GM12878 (cell line): ENCODE measurements at regions not wholly inside any gene's neighbourhood (a gene's known extent, or its start where the extent isn't known, plus 50 kb on each side); places are given as distances from the start of the nearest gene placed in this dataset.

Experiments used
- ATAC-seq: fragments of 200-7000 bp; cut with Tn5 transposase; 3 replicates; pipeline ENCODE4 v1.9.1; 2020; ENCODE audit warnings: mild to moderate bottlenecking, moderate library complexity
- BruUV-seq: library from RNA; stranded (reverse); fragments of 400-500 nt; replicated peaks from 2 replicates; lab custom pipeline; 2021; lab: Mats Ljungman, UMichigan
- CTCF ChIA-PET: fragments of 300-600 bp; sonication (Branson Sonifier 250); formaldehyde crosslinking; extraction: SDS; loops from one replicate; lab custom pipeline; 2021; ENCODE audit warnings: inconsistent platforms; lab: Yijun Ruan, JAX
- POLR2A ChIA-PET: fragments of 350-600 bp; formaldehyde crosslinking; extraction: SDS; loops from one replicate; lab custom pipeline; 2021; ENCODE audit warnings: inconsistent platforms; lab: Charles Lee
- RAD21 ChIA-PET: fragments of 300-600 bp; sonication (Branson Sonifier 250); formaldehyde crosslinking; loops from one replicate; lab custom pipeline; 2023; ENCODE audit warnings: antibody characterized with exemption; ENCODE audit not compliant: unreplicated experiment; lab: Charles Lee
- SMC1A ChIA-PET: fragments of 300-600 bp; sonication (Branson Sonifier 250); formaldehyde crosslinking; loops from one replicate; lab custom pipeline; 2023; ENCODE audit not compliant: unreplicated experiment, uncharacterized antibody; lab: Charles Lee
- DNase-seq: peaks from one replicate; pipeline ENCODE4 v3.0.0-alpha.2; 2011; ENCODE audit warnings: low read depth, low spot score
- FAIRE-seq: peaks from 3 replicates; lab custom pipeline; 2011; peaks lifted over from hg19 to GRCh38; lab: Jason Lieb, UNC
- H2AFZ ChIP-seq: 2 replicates; pipeline ENCODE4 v1.6.0; 2011; ENCODE audit warnings: low read depth, low read length, control low read depth; ENCODE audit not compliant: control insufficient read depth
- H3K27ac ChIP-seq: 2 replicates; pipeline ENCODE4 v1.5.1; 2011; ENCODE audit warnings: control low read depth; ENCODE audit not compliant: control insufficient read depth, insufficient read depth
- H3K27me3 ChIP-seq, 2 experiments: replicated peaks in 1 of 2; 2 replicates each; pipeline versions ENCODE4 v1.6.0 to v1.6.1; 2011; ENCODE audit warnings: low read length in 1 of 2; ENCODE audit not compliant: control insufficient read depth in 2 of 2, insufficient read depth in 2 of 2
- H3K36me3 ChIP-seq, 2 experiments: 2 replicates each; pipeline ENCODE4 v1.5.1; 2011; ENCODE audit warnings: low read length in 1 of 2; ENCODE audit not compliant: control insufficient read depth in 2 of 2, insufficient read depth in 2 of 2
- H3K4me1 ChIP-seq: 2 replicates; pipeline ENCODE4 v1.6.1; 2011; ENCODE audit warnings: mild to moderate bottlenecking, low read length, moderate library complexity, mixed read lengths; ENCODE audit not compliant: control insufficient read depth, insufficient read depth
- H3K4me2 ChIP-seq: 2 replicates; pipeline ENCODE4 v1.6.0; 2011; ENCODE audit warnings: control low read depth; ENCODE audit not compliant: control insufficient read depth, insufficient read depth
- H3K4me3 ChIP-seq: fragments of 200-600 bp; sonication (generic); 2 replicates; pipeline ENCODE4 v1.5.1; 2016
- H3K79me2 ChIP-seq: 2 replicates; pipeline ENCODE4 v1.6.0; 2011; ENCODE audit warnings: low read length; ENCODE audit not compliant: control insufficient read depth, insufficient read depth
- H3K9ac ChIP-seq: 2 replicates; pipeline ENCODE4 v1.8.0; 2011; ENCODE audit warnings: low read length, control low read depth, mixed read lengths; ENCODE audit not compliant: control insufficient read depth, insufficient read depth
- H3K9me3 ChIP-seq: replicated peaks from 3 replicates; pipeline ENCODE4 v1.5.1; 2011; ENCODE audit warnings: mild to moderate bottlenecking, low read length; ENCODE audit not compliant: control insufficient read depth, insufficient read depth
- H4K20me1 ChIP-seq: 2 replicates; pipeline ENCODE4 v1.6.0; 2011; ENCODE audit not compliant: control insufficient read depth, insufficient read depth
- ATF3 ChIP-seq: IDR thresholded peaks from 2 replicates; pipeline ENCODE4 v1.6.1; 2011; ENCODE audit warnings: low read depth, mild to moderate bottlenecking, low read length, moderate library complexity, borderline replicate concordance; ENCODE audit errors: extremely low read depth
- ATF7 ChIP-seq: fragments of 450-650 bp; IDR thresholded peaks from 2 replicates; pipeline ENCODE4 v1.6.1; 2016; ENCODE audit warnings: low read depth, mild to moderate bottlenecking
- BCLAF1 ChIP-seq: fragments of 450-650 bp; IDR thresholded peaks from 2 replicates; pipeline ENCODE4 v1.6.1; 2017; ENCODE audit warnings: antibody characterized with exemption, mild to moderate bottlenecking, moderate library complexity
- CHD4 ChIP-seq: fragments of 200-600 bp; sonication (generic); IDR thresholded peaks from 2 replicates; pipeline ENCODE4 v1.6.1; 2016; ENCODE audit warnings: mild to moderate bottlenecking
- ELK1 ChIP-seq: IDR thresholded peaks from 2 replicates; pipeline ENCODE4 v1.6.1; 2012; ENCODE audit warnings: low read depth, low read length, improper control_type of control experiment
- HCFC1 ChIP-seq: fragments of 150-350 bp; IDR thresholded peaks from 2 replicates; pipeline ENCODE4 v1.6.1; 2014; ENCODE audit warnings: low read length
- JUNB ChIP-seq: IDR thresholded peaks from 2 replicates; pipeline ENCODE4 v1.6.1; 2016; ENCODE audit warnings: antibody characterized with exemption, mild to moderate bottlenecking
- LARP7 ChIP-seq: fragments of 450-650 bp; IDR thresholded peaks from 2 replicates; pipeline ENCODE4 v1.6.1; 2017; ENCODE audit warnings: mild to moderate bottlenecking
- MYB ChIP-seq: fragments of 150-350 bp; IDR thresholded peaks from 2 replicates; pipeline ENCODE4 v1.6.1; 2014; ENCODE audit warnings: mild to moderate bottlenecking, low read depth, low read length, borderline replicate concordance
- NR2C1 ChIP-seq: fragments of 450-650 bp; IDR thresholded peaks from 2 replicates; pipeline ENCODE4 v1.6.1; 2017; ENCODE audit warnings: antibody characterized with exemption, mild to moderate bottlenecking, moderate library complexity
- RCOR1 ChIP-seq: conservative IDR thresholded peaks from 2 replicates; pipeline ENCODE4 v1.6.1; 2012; ENCODE audit warnings: low read depth, low read length, improper control_type of control experiment
- SMAD5 ChIP-seq: IDR thresholded peaks from 2 replicates; pipeline ENCODE4 v1.6.1; 2016; ENCODE audit warnings: antibody characterized with exemption, low read depth
- ZNF384 ChIP-seq: IDR thresholded peaks from 2 replicates; pipeline ENCODE4 v1.6.1; 2012; ENCODE audit warnings: low read depth, mild to moderate bottlenecking, low read length, improper control_type of control experiment, borderline replicate concordance
- WGBS: methylation state at CpG from one replicate; pipeline ENCODE4 v1.1.6; 2016; ENCODE audit warnings: low lambda C conversion rate; ENCODE audit not compliant: insufficient replicate concordance, insufficient coverage; ENCODE audit errors: missing lambda C conversion rate; 5-methylcytosine and 5-hydroxymethylcytosine counted together
- in situ Hi-C: fragments of 300-500 bp; cut with MboI; formaldehyde crosslinking; loops from 9 replicates; pipeline ENCODE4 v1.14.3; 2018; ENCODE audit warnings: mixed read lengths
- intact Hi-C: fragments of 100-400 bp; cut with micrococcal nuclease; formaldehyde crosslinking; loops from one replicate; pipeline ENCODE4 v1.14.2; 2022; ENCODE audit not compliant: unreplicated experiment

GRCh38 chr14:101369194-101369915 is 191.9 kb upstream of the DIO3 start (continued):
- TF ChIP-seq MYB: no peak
- TF ChIP-seq ATF3: no peak
- no peak for TF ChIP-seq JUNB
- TF ChIP-seq ATF7: no peak
- TF ChIP-seq LARP7: no peak
- no peak for TF ChIP-seq ELK1
- TF ChIP-seq HCFC1: no peak
- TF ChIP-seq CHD4: no peak

GRCh38 chr14:101369916-101370592 is 191.2 kb upstream of the DIO3 start:
- CTCF ChIA-PET: no interaction called here
- Histone ChIP-seq H4K20me1 (no peaks in the 10 kb centered on the region), H3K4me1 (no peaks in the 10 kb centered on the region), H3K27me3 (no peaks in the 10 kb centered on the region), H2AFZ (no peak overlapping the region), H3K36me3 (no peaks in the 10 kb centered on the region), H3K4me2 (no peak overlapping the region), H3K9ac (no peak overlapping the region), H3K27ac (no peak overlapping the region), H3K4me3 (no peak overlapping the region), H3K9me3 (no peaks in the 10 kb centered on the region), H3K79me2 (no peaks in the 10 kb centered on the region)
- RAD21 ChIA-PET: no interaction called here
- in situ Hi-C loops: no loop called here
- FAIRE-seq (no peak), DNase-seq (no peak), ATAC-seq (no peak)
- POLR2A ChIA-PET: no interaction called here
- no TSS peak for BruUV-seq
- 37% methylated on average over 19 of the region's 19 CpGs for WGBS
- intact Hi-C loops: no loop called here
- TF ChIP-seq RCOR1: no peak
- TF ChIP-seq NR2C1: no peak
- no peak for TF ChIP-seq BCLAF1
- TF ChIP-seq SMAD5: no peak
- TF ChIP-seq ZNF384: no peak
- SMC1A ChIA-PET: no interaction called here
